ENCODE measurements at regions not wholly inside any gene's neighbourhood (a gene's known extent, or its start where the extent isn't known, plus 50 kb on each side); places are given as distances from the start of the nearest gene placed in this dataset.

DNA sequence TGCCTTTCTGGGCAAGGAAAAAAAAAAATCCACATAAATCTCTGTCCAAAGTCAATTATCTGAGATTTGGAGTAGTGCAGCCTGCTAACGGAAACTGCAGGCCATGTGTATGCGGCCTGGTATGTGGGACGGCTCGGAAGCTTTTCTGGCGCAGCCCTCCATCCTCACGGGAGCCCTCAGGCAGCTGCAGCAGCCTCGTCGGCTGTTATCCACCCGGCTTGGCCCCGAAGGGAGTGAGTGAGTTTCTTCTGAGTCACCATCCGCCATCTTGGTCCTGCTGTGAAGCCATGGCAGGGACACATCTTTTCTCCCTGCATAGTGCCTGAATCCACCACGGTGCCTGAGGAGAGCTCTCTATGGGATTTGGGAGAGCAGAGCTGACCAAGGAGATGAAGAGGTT, 62.8 kb downstream of the POLR2M start:
- no peak for DNase-seq (ENCODE audit: low spot score)
- Histone ChIP-seq H4K20me1 (ENCODE audit: insufficient read depth, low read length) (no peaks in the 10 kb centered on the region), H3K79me2 (ENCODE audit: insufficient read depth, low read length) (no peaks in the 10 kb centered on the region), H3K36me3 (replicated peaks in 1 of 2; ENCODE audit: control insufficient read depth in 1 of 2, insufficient read depth in 2 of 2, low read length in 2 of 2) (no peaks in the 10 kb centered on the region), H3K27me3 (ENCODE audit: control insufficient read depth in 1 of 2, insufficient read depth in 2 of 2, low read length in 2 of 2) (no peaks in the 10 kb centered on the region; a peak in 1 of 5 replicates), H3K9ac (ENCODE audit: insufficient read depth, low read depth, low read length) (no peak overlapping the region), H3K27ac (ENCODE audit: extremely low read length, insufficient read depth, low read length) (no peak overlapping the region), H3K4me3 (replicated peaks in 1 of 3; ENCODE audit: insufficient read depth in 1 of 3, low read depth in 2 of 3, low read length in 3 of 3) (no peak overlapping the region), H3K4me2 (ENCODE audit: low read depth, low read length) (no peak overlapping the region), H3K9me3 (ENCODE audit: low read length) (no peaks in the 10 kb centered on the region), H2AFZ (ENCODE audit: low read length) (no peak overlapping the region), H3K4me1 (ENCODE audit: insufficient read depth, low read length) (no peaks in the 10 kb centered on the region)
- ATAC-seq, result no peak
- intact Hi-C loops (cut with micrococcal nuclease; ENCODE audit: unreplicated experiment) (no loop called here), in situ Hi-C loops (cut with HindIII; ENCODE audit: extremely low pct_ligation_motif_present, low pct_unique_long_range_greater_than_20kb) (no loop called here)
- BruUV-seq (replicated peaks), result no TSS peak
- ChIA-PET CTCF (ENCODE audit: low intra/inter-chr PET ratio, low total read pairs) (no interaction called here), POLR2A (no interaction called here)
- no peak for FAIRE-seq
- no peak for TF ChIP-seq KDM5B (CRISPR knock-in tag; IDR thresholded peaks at IDR 0.05; ENCODE audit: borderline replicate concordance)
- TF ChIP-seq HDAC1 (CRISPR knock-in tag; IDR thresholded peaks at IDR 0.05), result no peak
- TF ChIP-seq, protein P1, sequence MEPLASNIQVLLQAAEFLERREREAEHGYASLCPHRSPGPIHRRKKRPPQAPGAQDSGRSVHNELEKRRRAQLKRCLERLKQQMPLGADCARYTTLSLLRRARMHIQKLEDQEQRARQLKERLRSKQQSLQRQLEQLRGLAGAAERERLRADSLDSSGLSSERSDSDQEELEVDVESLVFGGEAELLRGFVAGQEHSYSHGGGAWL (CRISPR knock-in tag; IDR thresholded peaks at IDR 0.05), result no peak
- TF ChIP-seq IRF2 (CRISPR knock-in tag; IDR thresholded peaks at IDR 0.05), result no peak
- no peak for TF ChIP-seq ZNF160 (CRISPR knock-in tag; IDR thresholded peaks at IDR 0.05)
- TF ChIP-seq ZNF225 (CRISPR knock-in tag; IDR thresholded peaks at IDR 0.05), result no peak
- TF ChIP-seq TCF7 (IDR thresholded peaks at IDR 0.05; ENCODE audit: low read depth), result no peak
- TF ChIP-seq XBP1 (CRISPR knock-in tag; IDR thresholded peaks at IDR 0.05), result no peak
- 15% methylated on average over 2 of the region's 12 CpGs for WGBS (ENCODE audit: low lambda C conversion rate)

GRCh38 chr15:57770495-57770894, 64.0 kb downstream of the POLR2M start:
- in situ Hi-C loops (cut with HindIII; ENCODE audit: extremely low pct_ligation_motif_present, low pct_unique_long_range_greater_than_20kb), result no loop called here
- WGBS (ENCODE audit: low lambda C conversion rate), result 0% methylated on average over 3 of the region's 3 CpGs
- DNase-seq (ENCODE audit: low spot score) (no peak), FAIRE-seq (no peak), ATAC-seq (no peak)
- no TSS peak for BruUV-seq (replicated peaks)
- no peaks in the 10 kb centered on the region for H4K20me1 ChIP-seq (ENCODE audit: insufficient read depth, low read length)
- no peaks in the 10 kb centered on the region; a peak in 1 of 5 replicates for H3K27me3 ChIP-seq (ENCODE audit: control insufficient read depth in 1 of 2, insufficient read depth in 2 of 2, low read length in 2 of 2)
- H3K27ac ChIP-seq (ENCODE audit: extremely low read length, insufficient read depth, low read length), result no peak overlapping the region
- no peak overlapping the region for H3K9ac ChIP-seq (ENCODE audit: insufficient read depth, low read depth, low read length)
- POLR2A ChIA-PET, result no interaction called here
- H3K36me3 ChIP-seq (replicated peaks in 1 of 2; ENCODE audit: control insufficient read depth in 1 of 2, insufficient read depth in 2 of 2, low read length in 2 of 2), result no peaks in the 10 kb centered on the region
- CTCF ChIA-PET (ENCODE audit: low intra/inter-chr PET ratio, low total read pairs), result no interaction called here
- intact Hi-C loops (cut with micrococcal nuclease; ENCODE audit: unreplicated experiment), result no loop called here
- no peaks in the 10 kb centered on the region for H3K79me2 ChIP-seq (ENCODE audit: insufficient read depth, low read length)
- no peak overlapping the region for H3K4me3 ChIP-seq (replicated peaks in 1 of 3; ENCODE audit: insufficient read depth in 1 of 3, low read depth in 2 of 3, low read length in 3 of 3)
- H3K4me2 ChIP-seq (ENCODE audit: low read depth, low read length), result no peak overlapping the region
- H2AFZ ChIP-seq (ENCODE audit: low read length), result no peak overlapping the region
- H3K4me1 ChIP-seq (ENCODE audit: insufficient read depth, low read length), result no peaks in the 10 kb centered on the region
- no peaks in the 10 kb centered on the region for H3K9me3 ChIP-seq (ENCODE audit: low read length)
- TF ChIP-seq MLX (CRISPR knock-in tag; IDR thresholded peaks at IDR 0.05), result no peak
- TF ChIP-seq, protein P2, sequence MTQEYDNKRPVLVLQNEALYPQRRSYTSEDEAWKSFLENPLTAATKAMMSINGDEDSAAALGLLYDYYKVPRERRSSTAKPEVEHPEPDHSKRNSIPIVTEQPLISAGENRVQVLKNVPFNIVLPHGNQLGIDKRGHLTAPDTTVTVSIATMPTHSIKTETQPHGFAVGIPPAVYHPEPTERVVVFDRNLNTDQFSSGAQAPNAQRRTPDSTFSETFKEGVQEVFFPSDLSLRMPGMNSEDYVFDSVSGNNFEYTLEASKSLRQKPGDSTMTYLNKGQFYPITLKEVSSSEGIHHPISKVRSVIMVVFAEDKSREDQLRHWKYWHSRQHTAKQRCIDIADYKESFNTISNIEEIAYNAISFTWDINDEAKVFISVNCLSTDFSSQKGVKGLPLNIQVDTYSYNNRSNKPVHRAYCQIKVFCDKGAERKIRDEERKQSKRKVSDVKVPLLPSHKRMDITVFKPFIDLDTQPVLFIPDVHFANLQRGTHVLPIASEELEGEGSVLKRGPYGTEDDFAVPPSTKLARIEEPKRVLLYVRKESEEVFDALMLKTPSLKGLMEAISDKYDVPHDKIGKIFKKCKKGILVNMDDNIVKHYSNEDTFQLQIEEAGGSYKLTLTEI (CRISPR knock-in tag; conservative IDR thresholded peaks at IDR 0.05), result no peak
- no peak for TF ChIP-seq HNF4G (IDR thresholded peaks at IDR 0.05; ENCODE audit: borderline replicate concordance, low read depth, low read length)
- TF ChIP-seq HNF4G (CRISPR knock-in tag; IDR thresholded peaks at IDR 0.05; ENCODE audit: borderline replicate concordance, low read depth), result no peak
- no peak for TF ChIP-seq CBX2 (IDR thresholded peaks at IDR 0.05; ENCODE audit: low read depth, low read length)
- TF ChIP-seq CBX2 (CRISPR knock-in tag; IDR thresholded peaks at IDR 0.05; ENCODE audit: low read depth), result no peak
- TF ChIP-seq HIVEP1 (CRISPR knock-in tag; IDR thresholded peaks at IDR 0.05), result no peak
- TF ChIP-seq HNF4A (CRISPR knock-in tag; IDR thresholded peaks at IDR 0.05), result no peak

Data from HepG2 (cell line).